ENCODE measurements at regions not wholly inside any gene's neighbourhood (a gene's known extent, or its start where the extent isn't known, plus 50 kb on each side); places are given as distances from the start of the nearest gene placed in this dataset.

DNA sequence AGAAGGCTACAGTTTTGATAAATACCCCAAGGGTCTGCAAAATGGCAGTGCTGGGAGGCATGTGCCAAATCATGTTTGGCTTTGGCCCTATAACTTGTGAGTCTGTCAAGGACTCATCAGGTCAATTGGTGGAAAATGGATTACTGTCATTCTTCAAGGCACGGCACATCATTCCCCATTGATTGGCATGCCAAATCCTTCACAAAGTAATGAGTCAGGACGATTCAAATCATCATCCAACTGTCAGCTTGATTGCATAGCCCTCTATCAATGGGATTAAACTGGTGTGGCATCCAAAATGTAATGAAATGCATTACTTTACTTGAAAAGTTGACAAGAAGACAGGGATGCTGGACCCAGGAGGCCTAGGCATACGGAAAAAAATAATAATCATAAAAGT lies 441.6 kb upstream of the PIK3C3 start:
- no peak for DNase-seq (ENCODE audit: low spot score)
- TF ChIP-seq, protein P1, sequence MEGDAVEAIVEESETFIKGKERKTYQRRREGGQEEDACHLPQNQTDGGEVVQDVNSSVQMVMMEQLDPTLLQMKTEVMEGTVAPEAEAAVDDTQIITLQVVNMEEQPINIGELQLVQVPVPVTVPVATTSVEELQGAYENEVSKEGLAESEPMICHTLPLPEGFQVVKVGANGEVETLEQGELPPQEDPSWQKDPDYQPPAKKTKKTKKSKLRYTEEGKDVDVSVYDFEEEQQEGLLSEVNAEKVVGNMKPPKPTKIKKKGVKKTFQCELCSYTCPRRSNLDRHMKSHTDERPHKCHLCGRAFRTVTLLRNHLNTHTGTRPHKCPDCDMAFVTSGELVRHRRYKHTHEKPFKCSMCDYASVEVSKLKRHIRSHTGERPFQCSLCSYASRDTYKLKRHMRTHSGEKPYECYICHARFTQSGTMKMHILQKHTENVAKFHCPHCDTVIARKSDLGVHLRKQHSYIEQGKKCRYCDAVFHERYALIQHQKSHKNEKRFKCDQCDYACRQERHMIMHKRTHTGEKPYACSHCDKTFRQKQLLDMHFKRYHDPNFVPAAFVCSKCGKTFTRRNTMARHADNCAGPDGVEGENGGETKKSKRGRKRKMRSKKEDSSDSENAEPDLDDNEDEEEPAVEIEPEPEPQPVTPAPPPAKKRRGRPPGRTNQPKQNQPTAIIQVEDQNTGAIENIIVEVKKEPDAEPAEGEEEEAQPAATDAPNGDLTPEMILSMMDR (IDR thresholded peaks at IDR 0.05; ENCODE audit: extremely low read depth, insufficient read depth, missing control alignments): no peak
- in situ Hi-C loops (cut with MboI; ENCODE audit: low pct_unique_long_range_greater_than_20kb, low sequenced_read_pairs, unreplicated experiment): no loop called here

DNA sequence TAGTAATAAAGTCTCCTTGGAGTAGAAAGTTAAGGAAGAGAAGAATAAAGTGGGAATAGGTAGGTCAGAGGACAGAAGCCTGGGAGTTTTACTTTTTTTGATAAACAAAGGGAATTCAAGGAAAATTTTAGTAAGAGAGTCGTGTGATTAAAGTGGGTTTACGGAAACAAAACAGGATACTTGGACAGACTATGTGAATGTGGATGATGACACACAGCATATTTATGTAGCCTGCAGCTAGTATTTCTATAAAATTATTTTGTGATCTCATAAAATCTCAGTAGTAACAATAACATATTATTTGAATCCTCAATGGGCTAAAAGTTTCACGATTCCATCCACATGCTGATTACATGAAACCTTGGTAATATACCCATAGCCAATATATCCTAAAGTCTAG lies 450.7 kb upstream of the PIK3C3 start:
- TF ChIP-seq, protein P1 (IDR thresholded peaks at IDR 0.05; ENCODE audit: extremely low read depth, insufficient read depth, missing control alignments): no peak
- in situ Hi-C loops (cut with MboI; ENCODE audit: low pct_unique_long_range_greater_than_20kb, low sequenced_read_pairs, unreplicated experiment): no loop called here

DNA sequence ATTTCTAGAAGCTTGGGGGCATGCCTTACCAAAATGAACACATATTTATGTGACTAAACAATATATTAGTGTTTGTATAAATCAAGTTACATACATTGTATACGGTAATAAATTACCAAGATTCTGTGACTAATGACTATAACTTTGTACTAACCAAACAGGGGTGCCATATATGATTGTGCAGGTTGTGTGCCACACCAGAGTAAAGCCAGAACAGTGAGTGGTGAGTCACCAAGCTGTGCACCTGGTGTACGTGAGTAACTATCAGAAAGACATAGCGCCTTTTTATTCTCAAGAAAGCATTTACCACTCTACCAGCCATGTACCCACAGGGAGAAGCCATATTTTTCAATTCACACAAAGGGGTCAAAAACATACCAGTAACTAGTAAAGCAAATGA lies 453.2 kb upstream of the PIK3C3 start:
- no peak for DNase-seq (ENCODE audit: low spot score)
- TF ChIP-seq, protein P1 (IDR thresholded peaks at IDR 0.05; ENCODE audit: extremely low read depth, insufficient read depth, missing control alignments): no peak
- in situ Hi-C loops (cut with MboI; ENCODE audit: low pct_unique_long_range_greater_than_20kb, low sequenced_read_pairs, unreplicated experiment): no loop called here

More for the DNA sequence above, 450.7 kb upstream of the PIK3C3 start:
- DNase-seq (ENCODE audit: low spot score): no peak

DNA sequence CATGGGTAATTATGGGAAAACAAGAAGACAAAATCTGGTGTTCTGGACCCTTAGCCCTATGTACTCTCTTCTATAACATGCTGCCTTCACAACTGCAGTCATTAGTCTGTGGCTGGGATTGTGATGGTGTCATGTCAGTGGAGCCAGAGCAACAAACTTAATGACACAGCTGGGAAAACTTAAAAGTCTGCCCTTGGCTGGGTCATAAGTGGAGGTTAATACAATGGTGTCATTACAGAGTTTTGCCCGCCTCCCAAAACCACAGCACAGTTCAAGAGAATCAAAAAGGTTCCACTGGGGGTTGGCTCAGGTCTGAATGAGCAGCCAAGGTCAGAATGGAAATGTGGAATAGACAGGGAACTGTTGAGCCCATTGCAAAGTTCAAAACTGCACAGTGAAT lies 455.7 kb upstream of the PIK3C3 start:
- TF ChIP-seq, protein P1 (IDR thresholded peaks at IDR 0.05; ENCODE audit: extremely low read depth, insufficient read depth, missing control alignments): no peak
- in situ Hi-C loops (cut with MboI; ENCODE audit: low pct_unique_long_range_greater_than_20kb, low sequenced_read_pairs, unreplicated experiment): no loop called here
- no peak for DNase-seq (ENCODE audit: low spot score)

DNA sequence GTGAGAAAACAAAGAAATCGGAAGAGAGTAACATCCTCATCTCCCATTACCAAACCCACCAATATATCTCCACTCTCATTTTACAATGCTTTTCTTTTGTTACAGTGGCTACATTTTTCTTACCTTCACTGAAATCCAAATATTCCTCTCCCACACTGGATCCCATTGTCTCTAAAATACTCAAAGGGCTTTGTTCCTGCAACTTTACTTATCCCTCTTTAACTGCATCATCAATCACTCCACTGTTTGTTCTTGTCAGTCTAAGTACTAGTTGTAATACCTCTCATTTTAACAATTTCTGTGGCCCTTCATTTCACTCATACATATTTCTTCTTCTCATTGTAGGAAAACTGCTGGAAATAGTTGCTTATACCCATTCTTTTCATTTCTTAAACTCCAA lies 464.2 kb upstream of the PIK3C3 start:
- TF ChIP-seq, protein P1 (IDR thresholded peaks at IDR 0.05; ENCODE audit: extremely low read depth, insufficient read depth, missing control alignments): no peak
- DNase-seq (ENCODE audit: low spot score): no peak
- in situ Hi-C loops (cut with MboI; ENCODE audit: low pct_unique_long_range_greater_than_20kb, low sequenced_read_pairs, unreplicated experiment): no loop called here

DNA sequence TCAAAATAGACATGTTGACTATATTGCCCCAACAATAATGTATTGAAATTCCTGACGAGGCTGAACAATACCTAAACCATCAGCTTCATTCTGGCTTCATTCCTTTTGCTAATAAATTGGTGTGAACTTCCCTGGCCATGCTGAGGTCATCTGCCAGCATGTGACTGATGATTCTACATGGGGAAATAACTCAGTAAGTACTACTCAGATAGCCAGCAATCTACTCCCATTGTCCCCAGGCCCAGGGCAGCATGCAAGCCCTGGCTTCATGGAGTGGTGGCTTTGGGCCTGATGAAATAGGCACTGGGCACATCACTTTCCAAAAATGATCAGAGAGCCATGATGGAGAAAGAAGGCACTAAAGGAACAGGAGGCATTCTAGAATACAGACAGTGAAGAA lies 468.5 kb upstream of the PIK3C3 start:
- in situ Hi-C loops (cut with MboI; ENCODE audit: low pct_unique_long_range_greater_than_20kb, low sequenced_read_pairs, unreplicated experiment): no loop called here
- TF ChIP-seq, protein P1 (IDR thresholded peaks at IDR 0.05; ENCODE audit: extremely low read depth, insufficient read depth, missing control alignments): no peak
- no peak for DNase-seq (ENCODE audit: low spot score)

DNA sequence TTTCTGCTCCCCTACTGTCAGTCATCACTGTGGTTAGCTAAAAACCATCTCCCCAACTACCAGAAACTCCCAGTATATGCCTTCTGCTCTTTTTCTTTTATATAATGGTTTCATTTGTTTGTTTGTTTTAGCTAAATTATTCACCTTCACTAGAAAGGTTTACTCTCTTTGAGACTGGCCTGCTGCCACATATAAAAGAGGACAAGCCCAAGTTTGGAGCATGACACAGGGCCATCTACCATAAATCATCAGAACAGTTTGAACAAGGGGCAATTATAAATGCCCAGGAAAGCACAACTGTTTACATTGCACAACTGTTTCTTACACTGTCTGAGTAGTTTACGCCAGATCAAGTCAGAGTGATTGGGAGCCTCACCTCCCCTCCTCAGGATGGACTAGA lies 471.0 kb upstream of the PIK3C3 start:
- no peak for DNase-seq (ENCODE audit: low spot score)
- in situ Hi-C loops (cut with MboI; ENCODE audit: low pct_unique_long_range_greater_than_20kb, low sequenced_read_pairs, unreplicated experiment): no loop called here
- TF ChIP-seq, protein P1 (IDR thresholded peaks at IDR 0.05; ENCODE audit: extremely low read depth, insufficient read depth, missing control alignments): no peak
